HFFc6 (cell line): ENCODE measurements at regions not wholly inside any gene's neighbourhood (a gene's known extent, or its start where the extent isn't known, plus 50 kb on each side); places are given as distances from the start of the nearest gene placed in this dataset.
"Not testable (repeated sequence)": the region's sequence is repeated elsewhere in the genome, so short reads cannot be mapped to it uniquely, and the experiment has no call there.

Experiments used
- DNase-seq: peaks from one replicate; pipeline ENCODE4 v3.0.0-alpha.2; 2018
- H3K27ac Mint-ChIP-seq: 2 replicates; pipeline ENCODE4 v1.8.0; 2020; ENCODE audit warnings: mild to moderate bottlenecking, mixed read lengths
- H3K27me3 Mint-ChIP-seq: 2 replicates; pipeline ENCODE4 v1.8.0; 2021; ENCODE audit warnings: mild to moderate bottlenecking, moderate library complexity, mixed read lengths; ENCODE audit not compliant: insufficient read depth
- H3K36me3 Mint-ChIP-seq: 2 replicates; pipeline ENCODE4 v1.8.0; 2021; ENCODE audit warnings: low read depth, mixed read lengths
- H3K4me1 Mint-ChIP-seq: 2 replicates; pipeline ENCODE4 v1.8.0; 2020; ENCODE audit warnings: low read depth, mixed read lengths
- H3K4me3 Mint-ChIP-seq: 2 replicates; pipeline ENCODE4 v1.8.0; 2020; ENCODE audit warnings: mild to moderate bottlenecking, moderate library complexity, mixed read lengths
- H3K9me3 Mint-ChIP-seq: 2 replicates; pipeline ENCODE4 v1.8.0; 2020; ENCODE audit warnings: mild to moderate bottlenecking, mixed read lengths

GRCh38 chr2:110354294-110355018 lies 118.2 kb downstream of the LIMS4 start:
- not testable (repeated sequence) for DNase-seq, H3K36me3 Mint-ChIP-seq, H3K27me3 Mint-ChIP-seq, H3K27ac Mint-ChIP-seq, H3K4me3 Mint-ChIP-seq, H3K9me3 Mint-ChIP-seq, H3K4me1 Mint-ChIP-seq

- H3K4me1 Mint-ChIP-seq, H3K27me3 Mint-ChIP-seq, H3K4me3 Mint-ChIP-seq, H3K9me3 Mint-ChIP-seq, H3K36me3 Mint-ChIP-seq, DNase-seq, H3K27ac Mint-ChIP-seq: not testable (repeated sequence)
These were observed 121.9 kb downstream of the LIMS4 start for GRCh38 chr2:110350718-110351117.

- not testable (repeated sequence) for H3K27me3 Mint-ChIP-seq, H3K27ac Mint-ChIP-seq, H3K4me3 Mint-ChIP-seq, H3K36me3 Mint-ChIP-seq, DNase-seq, H3K9me3 Mint-ChIP-seq, H3K4me1 Mint-ChIP-seq
These were observed 123.7 kb downstream of the LIMS4 start for GRCh38 chr2:110348902-110349301.

GRCh38 chr2:110344405-110345035 lies 128.1 kb downstream of the LIMS4 start:
- H3K4me1 Mint-ChIP-seq, DNase-seq, H3K9me3 Mint-ChIP-seq, H3K27me3 Mint-ChIP-seq, H3K36me3 Mint-ChIP-seq, H3K4me3 Mint-ChIP-seq, H3K27ac Mint-ChIP-seq: not testable (repeated sequence)

- not testable (repeated sequence) for H3K9me3 Mint-ChIP-seq, H3K27me3 Mint-ChIP-seq, H3K4me1 Mint-ChIP-seq, H3K4me3 Mint-ChIP-seq, H3K27ac Mint-ChIP-seq, H3K36me3 Mint-ChIP-seq, DNase-seq
These were observed 129.7 kb upstream of the MTLN start for GRCh38 chr2:110342077-110342476.

GRCh38 chr2:110339126-110339525 lies 126.8 kb upstream of the MTLN start:
- H3K27me3 Mint-ChIP-seq, H3K36me3 Mint-ChIP-seq, H3K27ac Mint-ChIP-seq, DNase-seq, H3K4me1 Mint-ChIP-seq, H3K4me3 Mint-ChIP-seq, H3K9me3 Mint-ChIP-seq: not testable (repeated sequence)

- H3K4me3 Mint-ChIP-seq, H3K4me1 Mint-ChIP-seq, H3K27me3 Mint-ChIP-seq, H3K9me3 Mint-ChIP-seq, H3K27ac Mint-ChIP-seq, H3K36me3 Mint-ChIP-seq, DNase-seq: not testable (repeated sequence)
These were observed 126.1 kb upstream of the MTLN start for GRCh38 chr2:110338277-110339003.

GRCh38 chr2:110336071-110336470 lies 123.7 kb upstream of the MTLN start:
- not testable (repeated sequence) for H3K36me3 Mint-ChIP-seq, DNase-seq, H3K4me3 Mint-ChIP-seq, H3K9me3 Mint-ChIP-seq, H3K27me3 Mint-ChIP-seq, H3K27ac Mint-ChIP-seq, H3K4me1 Mint-ChIP-seq

- H3K27me3 Mint-ChIP-seq, H3K36me3 Mint-ChIP-seq, DNase-seq, H3K4me1 Mint-ChIP-seq, H3K4me3 Mint-ChIP-seq, H3K9me3 Mint-ChIP-seq, H3K27ac Mint-ChIP-seq: not testable (repeated sequence)
These were observed 123.2 kb upstream of the MTLN start for GRCh38 chr2:110335415-110336049.

GRCh38 chr2:110333114-110334095 lies 121.1 kb upstream of the MTLN start:
- H3K27ac Mint-ChIP-seq, H3K27me3 Mint-ChIP-seq, H3K4me3 Mint-ChIP-seq, H3K9me3 Mint-ChIP-seq, H3K36me3 Mint-ChIP-seq, H3K4me1 Mint-ChIP-seq, DNase-seq: not testable (repeated sequence)

GRCh38 chr2:110331625-110332024 lies 119.3 kb upstream of the MTLN start:
- not testable (repeated sequence) for H3K4me1 Mint-ChIP-seq, H3K9me3 Mint-ChIP-seq, H3K4me3 Mint-ChIP-seq, H3K36me3 Mint-ChIP-seq, H3K27ac Mint-ChIP-seq, DNase-seq, H3K27me3 Mint-ChIP-seq

- not testable (repeated sequence) for H3K9me3 Mint-ChIP-seq, H3K36me3 Mint-ChIP-seq, H3K4me3 Mint-ChIP-seq, DNase-seq, H3K4me1 Mint-ChIP-seq, H3K27ac Mint-ChIP-seq, H3K27me3 Mint-ChIP-seq
These were observed 117.4 kb upstream of the MTLN start for GRCh38 chr2:110329760-110330159.

- H3K36me3 Mint-ChIP-seq, H3K27ac Mint-ChIP-seq, H3K9me3 Mint-ChIP-seq, H3K4me3 Mint-ChIP-seq, DNase-seq, H3K27me3 Mint-ChIP-seq, H3K4me1 Mint-ChIP-seq: not testable (repeated sequence)
These were observed 116.8 kb upstream of the MTLN start for GRCh38 chr2:110329158-110329557.
